Erythroblast (primary cell): ENCODE measurements at regions not wholly inside any gene's neighbourhood (a gene's known extent, or its start where the extent isn't known, plus 50 kb on each side); places are given as distances from the start of the nearest gene placed in this dataset.

Experiments used
- GATA1 ChIP-seq: IDR thresholded peaks from 2 replicates; pipeline ENCODE4 v1.6.1; 2011; ENCODE audit warnings: low read depth, mild to moderate bottlenecking, control low read depth, low read length, moderate library complexity
- POLR2A ChIP-seq: IDR thresholded peaks from 2 replicates; pipeline ENCODE4 v1.6.1; 2011; ENCODE audit warnings: mild to moderate bottlenecking, low read length

DNA sequence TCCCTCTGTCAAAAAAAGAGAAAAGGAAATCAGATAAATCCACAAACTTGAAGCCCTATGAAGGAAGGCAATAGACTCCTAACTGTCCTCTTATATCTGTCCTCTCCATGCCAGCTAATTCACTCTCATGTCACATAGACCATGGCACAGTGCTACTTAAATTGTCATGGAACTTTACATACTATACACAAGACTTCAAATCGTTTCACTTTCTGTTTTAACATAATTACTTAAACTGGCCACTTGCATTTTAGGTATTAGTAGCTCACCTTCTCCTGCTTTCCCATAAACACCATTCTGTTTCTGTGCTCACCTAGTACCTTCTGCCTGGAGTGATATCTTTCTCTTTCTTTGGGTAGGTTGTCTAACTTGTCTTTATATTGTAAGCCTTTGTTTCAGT, 816.7 kb upstream of the KIF2B start:
- TF ChIP-seq POLR2A (no peak), GATA1 (no peak)
